ENCODE measurements at regions not wholly inside any gene's neighbourhood (a gene's known extent, or its start where the extent isn't known, plus 50 kb on each side); places are given as distances from the start of the nearest gene placed in this dataset.
A peak's percentile ranks its signal among the peaks of the same experiment; 100 is the strongest.

DNA sequence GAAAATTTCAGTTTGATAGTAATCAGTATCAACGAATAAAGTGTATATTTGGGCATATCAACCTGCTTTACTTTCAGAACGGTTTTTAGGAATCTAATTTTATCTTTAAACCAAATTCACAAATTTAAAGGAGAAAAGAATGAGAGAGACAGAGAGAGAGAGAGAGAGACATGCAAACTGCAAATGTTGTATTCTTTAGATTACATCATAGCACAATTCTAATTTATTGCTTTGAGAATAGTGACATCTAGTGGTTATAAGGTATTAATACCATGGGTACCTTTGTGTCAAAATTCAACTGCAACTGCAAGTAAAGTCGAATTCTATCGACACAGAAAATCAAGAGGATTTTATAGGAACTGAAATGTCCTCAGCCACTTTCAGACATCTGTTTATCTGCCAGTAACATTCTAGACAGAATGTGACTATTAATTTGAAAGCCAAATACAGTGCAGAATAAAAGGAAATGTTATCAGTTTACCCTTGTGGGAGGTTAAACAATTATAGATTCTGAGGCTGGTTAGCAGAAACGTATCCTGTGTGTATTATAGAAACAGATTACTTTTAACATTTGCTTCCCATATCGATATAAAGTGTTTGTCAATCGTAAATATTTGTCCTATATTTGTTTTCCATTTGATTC lies 529.8 kb upstream of the VRK2 start:
- H3K27ac ChIP-seq (ENCODE audit: insufficient read depth, low read depth, low read length) = no peak overlapping the region
- TF ChIP-seq, protein P1, sequence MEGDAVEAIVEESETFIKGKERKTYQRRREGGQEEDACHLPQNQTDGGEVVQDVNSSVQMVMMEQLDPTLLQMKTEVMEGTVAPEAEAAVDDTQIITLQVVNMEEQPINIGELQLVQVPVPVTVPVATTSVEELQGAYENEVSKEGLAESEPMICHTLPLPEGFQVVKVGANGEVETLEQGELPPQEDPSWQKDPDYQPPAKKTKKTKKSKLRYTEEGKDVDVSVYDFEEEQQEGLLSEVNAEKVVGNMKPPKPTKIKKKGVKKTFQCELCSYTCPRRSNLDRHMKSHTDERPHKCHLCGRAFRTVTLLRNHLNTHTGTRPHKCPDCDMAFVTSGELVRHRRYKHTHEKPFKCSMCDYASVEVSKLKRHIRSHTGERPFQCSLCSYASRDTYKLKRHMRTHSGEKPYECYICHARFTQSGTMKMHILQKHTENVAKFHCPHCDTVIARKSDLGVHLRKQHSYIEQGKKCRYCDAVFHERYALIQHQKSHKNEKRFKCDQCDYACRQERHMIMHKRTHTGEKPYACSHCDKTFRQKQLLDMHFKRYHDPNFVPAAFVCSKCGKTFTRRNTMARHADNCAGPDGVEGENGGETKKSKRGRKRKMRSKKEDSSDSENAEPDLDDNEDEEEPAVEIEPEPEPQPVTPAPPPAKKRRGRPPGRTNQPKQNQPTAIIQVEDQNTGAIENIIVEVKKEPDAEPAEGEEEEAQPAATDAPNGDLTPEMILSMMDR (IDR thresholded peaks at IDR 0.05; ENCODE audit: extremely low read depth in 1 of 2, insufficient read depth in 1 of 2, low read depth in 1 of 2, low read length in 2 of 2) = peak; percentile 16 to 24
- peak; percentile 19 for TF ChIP-seq JUN (IDR thresholded peaks at IDR 0.05; ENCODE audit: borderline replicate concordance, insufficient read depth, insufficient read length, low read depth)
- no peak for TF ChIP-seq MYC (IDR thresholded peaks at IDR 0.05; ENCODE audit: low read depth, low read length)
- H3K79me2 ChIP-seq (ENCODE audit: control insufficient read depth, insufficient read depth, low read length) = no peaks in the 10 kb centered on the region
- intact Hi-C loops (cut with micrococcal nuclease) = loop anchor here (1.0 to 5.0 kb wide), 4 partner anchors 770 to 1800 kb away; partner anchors contain the start of gene CCDC85A
- FAIRE-seq = peak; percentile 72
- H3K9me1 ChIP-seq (replicated peaks; ENCODE audit: control insufficient read depth, extremely low read depth, insufficient read depth, low read length) = no peaks in the 10 kb centered on the region
- no peaks in the 10 kb centered on the region for H3K4me1 ChIP-seq (ENCODE audit: control insufficient read depth, extremely low read depth, insufficient read depth, low read length)
- dilution Hi-C loops (cut with MboI; ENCODE audit: extremely low pct_ligation_motif_present, low sequenced_read_pairs) = no loop called here
- H4K20me1 ChIP-seq (replicated peaks; ENCODE audit: control insufficient read depth, extremely low read depth, insufficient read depth, low read length) = no peaks in the 10 kb centered on the region
- H3K9me3 ChIP-seq (replicated peaks; ENCODE audit: control insufficient read depth, insufficient read depth, low read length) = no peaks in the 10 kb centered on the region
- H3K4me3 ChIP-seq (replicated peaks in 1 of 3; ENCODE audit: insufficient read depth in 1 of 3, low read depth in 1 of 3, low read length in 3 of 3) = no peak overlapping the region
- no peaks in the 10 kb centered on the region for H3K36me3 ChIP-seq (ENCODE audit: control insufficient read depth in 2 of 2, extremely low read depth in 1 of 2, insufficient read depth in 2 of 2, low read length in 2 of 2)
- H3K27me3 ChIP-seq (ENCODE audit: control insufficient read depth in 2 of 2, insufficient read depth in 2 of 2, low read length in 2 of 2) = peaks cover 0 to 1% of the 10 kb centered on the region in 2 experiments
- peak; percentile 58 for DNase-seq (ENCODE audit: low read depth, low spot score)
- no peak overlapping the region for H2AFZ ChIP-seq (ENCODE audit: low read depth, low read length)
- H3K4me2 ChIP-seq (ENCODE audit: insufficient read depth, low read length) = no peak overlapping the region
- H3K9ac ChIP-seq (replicated peaks; ENCODE audit: extremely low read depth, insufficient read depth, low read length) = no peak overlapping the region
- BruUV-seq (replicated peaks) = no TSS peak
- POLR2A ChIA-PET = no interaction called here
- CTCF ChIA-PET = interaction anchor here (1.0 to 2.7 kb wide), 3 partner anchors 1333 to 1386 kb away, joined by 3 to 16 read pairs (median 16); partner anchors contain the start of gene CCDC85A

DNA sequence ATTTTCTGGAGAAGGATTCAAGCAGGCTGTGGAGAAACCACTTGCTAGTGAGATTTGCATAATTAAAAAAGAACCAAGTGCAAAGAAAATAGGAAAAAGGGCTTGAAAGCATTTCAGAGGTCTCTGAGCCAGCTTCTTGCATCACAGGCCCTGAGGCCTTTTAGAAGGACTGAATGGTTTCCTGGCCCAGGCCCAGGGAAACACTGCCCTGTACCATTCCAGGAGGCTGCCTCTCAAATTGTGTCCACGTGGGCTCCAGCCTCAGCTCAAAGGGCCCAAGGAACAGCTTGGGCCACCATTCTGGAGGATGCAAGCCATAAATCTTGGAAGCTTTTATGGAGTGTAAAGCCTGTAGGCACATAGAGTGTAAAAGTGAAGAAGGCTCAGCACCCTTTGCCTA lies 523.3 kb upstream of the VRK2 start:
- Histone ChIP-seq H3K9me3 (replicated peaks; ENCODE audit: control insufficient read depth, insufficient read depth, low read length) (no peaks in the 10 kb centered on the region), H4K20me1 (replicated peaks; ENCODE audit: control insufficient read depth, extremely low read depth, insufficient read depth, low read length) (no peaks in the 10 kb centered on the region), H3K4me2 (ENCODE audit: insufficient read depth, low read length) (no peak overlapping the region), H2AFZ (ENCODE audit: low read depth, low read length) (no peak overlapping the region), H3K36me3 (ENCODE audit: control insufficient read depth in 2 of 2, extremely low read depth in 1 of 2, insufficient read depth in 2 of 2, low read length in 2 of 2) (no peaks in the 10 kb centered on the region), H3K79me2 (ENCODE audit: control insufficient read depth, insufficient read depth, low read length) (no peaks in the 10 kb centered on the region), H3K27ac (ENCODE audit: insufficient read depth, low read depth, low read length) (no peak overlapping the region), H3K9me1 (replicated peaks; ENCODE audit: control insufficient read depth, extremely low read depth, insufficient read depth, low read length) (no peaks in the 10 kb centered on the region), H3K4me3 (replicated peaks in 1 of 3; ENCODE audit: insufficient read depth in 1 of 3, low read depth in 1 of 3, low read length in 3 of 3) (no peak overlapping the region), H3K4me1 (ENCODE audit: control insufficient read depth, extremely low read depth, insufficient read depth, low read length) (no peaks in the 10 kb centered on the region), H3K9ac (replicated peaks; ENCODE audit: extremely low read depth, insufficient read depth, low read length) (no peak overlapping the region), H3K27me3 (ENCODE audit: control insufficient read depth in 2 of 2, insufficient read depth in 2 of 2, low read length in 2 of 2) (no peaks in the 10 kb centered on the region)
- TF ChIP-seq, protein P2, sequence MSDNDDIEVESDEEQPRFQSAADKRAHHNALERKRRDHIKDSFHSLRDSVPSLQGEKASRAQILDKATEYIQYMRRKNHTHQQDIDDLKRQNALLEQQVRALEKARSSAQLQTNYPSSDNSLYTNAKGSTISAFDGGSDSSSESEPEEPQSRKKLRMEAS (IDR thresholded peaks at IDR 0.05; ENCODE audit: insufficient read depth, insufficient read length) = no peak
- TF ChIP-seq POLR2A (IDR thresholded peaks at IDR 0.05; ENCODE audit: low read depth, low read length) (no peak), EZH2 (IDR thresholded peaks at IDR 0.05; ENCODE audit: borderline replicate concordance, low read depth, low read length, severe bottlenecking) (no peak), GATA2 (IDR thresholded peaks at IDR 0.05; ENCODE audit: insufficient read depth, insufficient read length, low read depth, low read length) (no peak), POLR2AphosphoS5 (IDR thresholded peaks at IDR 0.05; ENCODE audit: insufficient read depth, low read depth, low read length) (no peak), FOS (IDR thresholded peaks at IDR 0.05; ENCODE audit: borderline replicate concordance, insufficient read depth, low read length) (no peak)
- TF ChIP-seq, protein P1 (IDR thresholded peaks at IDR 0.05; ENCODE audit: extremely low read depth in 1 of 2, insufficient read depth in 1 of 2, low read depth in 1 of 2, low read length in 2 of 2) = no peak
- CTCF ChIA-PET = no interaction called here
- dilution Hi-C loops (cut with MboI; ENCODE audit: extremely low pct_ligation_motif_present, low sequenced_read_pairs) (no loop called here), intact Hi-C loops (cut with micrococcal nuclease) (no loop called here)
- BruUV-seq (replicated peaks) = no TSS peak
- FAIRE-seq (no peak), DNase-seq (ENCODE audit: low read depth, low spot score) (no peak)
- POLR2A ChIA-PET = no interaction called here

Data from endothelial cell of umbilical vein (primary cell).